Sigmoid colon (tissue), 6 donors: ENCODE measurements at regions not wholly inside any gene's neighbourhood (a gene's known extent, or its start where the extent isn't known, plus 50 kb on each side); places are given as distances from the start of the nearest gene placed in this dataset.

Source experiments
- DNase-seq: peaks from one replicate; pipeline ENCODE4 v3.0.0-alpha.2; 2019
- H3K27ac ChIP-seq, 4 donors: fragments of 200-600 bp; sonication (generic); one replicate each; pipeline ENCODE4 v1.5.1; 2016 to 2019; ENCODE audit warnings: mild to moderate bottlenecking in 1 of 4
- H3K27me3 ChIP-seq, 3 donors: fragments of 200-600 bp; sonication (generic); one replicate each; pipeline ENCODE4 v1.5.1; 2019; ENCODE audit warnings: mild to moderate bottlenecking in 1 of 3
- H3K36me3 ChIP-seq, 4 donors: fragments of 200-600 bp; sonication (generic); one replicate each; pipeline ENCODE4 v1.5.1; 2016 to 2019
- H3K4me1 ChIP-seq, 4 donors: fragments of 200-600 bp; sonication (generic); one replicate each; pipeline ENCODE4 v1.5.1; 2017 to 2019
- H3K4me3 ChIP-seq, 4 donors: fragments of 200-600 bp; sonication (generic); one replicate each; pipeline ENCODE4 v1.5.1; 2017 to 2019; ENCODE audit warnings: mild to moderate bottlenecking in 2 of 4, moderate library complexity in 1 of 4
- H3K9me3 ChIP-seq, 4 donors: fragments of 200-600 bp in 3 of 4; sonication (generic) in 3 of 4; one replicate each; pipeline versions ENCODE4 v1.5.1 to v1.6.1; 2013 to 2019
- EP300 ChIP-seq, 4 donors: sonication (generic); formaldehyde crosslinking; IDR thresholded peaks; one replicate each; pipeline ENCODE4 v1.6.1; 2017; ENCODE audit warnings: antibody characterized with exemption in 4 of 4
- POLR2A ChIP-seq, 2 donors: fragments of 450-650 bp; IDR thresholded peaks; one replicate each; pipeline ENCODE4 v1.6.1; 2016; ENCODE audit warnings: antibody characterized with exemption in 2 of 2, mild to moderate bottlenecking in 2 of 2, moderate library complexity in 2 of 2
- POLR2AphosphoS5 ChIP-seq, 4 donors: sonication (generic); formaldehyde crosslinking; IDR thresholded peaks; one replicate each; pipeline ENCODE4 v1.6.1; 2017; ENCODE audit warnings: antibody characterized with exemption in 4 of 4
- WGBS, 2 donors: extraction: QIAGEN DNeasy Blood & Tissue Kit; methylation state at CpG; one replicate each; pipeline ENCODE4 v1.1.7; 2013; 5-methylcytosine and 5-hydroxymethylcytosine counted together
- intact Hi-C: fragments of 100-400 bp; cut with DNase I; formaldehyde crosslinking; loops from one replicate; pipeline ENCODE4 v1.15.1; 2023
- TF ChIP-seq, protein P1 (sequence below), 4 experiments: fragments of 450-650 bp in 3 of 4; fragments of 200-600 bp in 1 of 4; IDR thresholded peaks; one replicate each; pipeline ENCODE4 v1.5.1; 2016 to 2019; ENCODE audit warnings: antibody characterized with exemption in 4 of 4, mild to moderate bottlenecking in 3 of 4, moderate library complexity in 2 of 4
- donor health status: healthy with polysubstance abuse.
- donor health status: healthy.

DNA sequence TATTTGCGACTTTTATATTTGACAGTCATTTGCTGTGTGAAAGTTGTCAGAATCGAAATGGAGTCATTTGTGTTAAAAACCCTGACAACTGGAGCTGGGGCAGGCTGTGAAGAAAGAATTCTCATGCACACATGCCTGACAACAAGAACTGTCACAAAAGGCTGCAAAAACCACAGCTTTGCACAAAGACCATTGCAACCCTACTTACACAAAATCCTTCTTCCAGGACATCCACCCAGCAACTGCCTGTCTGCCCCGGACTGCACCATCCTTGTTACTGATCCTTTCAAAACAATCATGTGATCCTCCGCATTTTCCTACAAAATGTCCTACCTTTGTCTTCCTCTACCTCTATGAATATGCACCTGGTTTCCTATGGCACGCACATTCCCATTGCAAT is 66.8 kb upstream of the IRS2 start:
- Histone ChIP-seq H3K9me3 (no peaks in the 10 kb centered on the region), H3K4me1 (no peaks in the 10 kb centered on the region), H3K27me3 (no peaks in the 10 kb centered on the region), H3K36me3 (no peaks in the 10 kb centered on the region), H3K27ac (no peak overlapping the region), H3K4me3 (no peak overlapping the region)
- WGBS, 2 donors = 86 to 87% methylated on average over 5 of the region's 5 CpGs
- no peak for TF ChIP-seq POLR2AphosphoS5 (IDR thresholded peaks at IDR 0.05)
- TF ChIP-seq, protein P1, sequence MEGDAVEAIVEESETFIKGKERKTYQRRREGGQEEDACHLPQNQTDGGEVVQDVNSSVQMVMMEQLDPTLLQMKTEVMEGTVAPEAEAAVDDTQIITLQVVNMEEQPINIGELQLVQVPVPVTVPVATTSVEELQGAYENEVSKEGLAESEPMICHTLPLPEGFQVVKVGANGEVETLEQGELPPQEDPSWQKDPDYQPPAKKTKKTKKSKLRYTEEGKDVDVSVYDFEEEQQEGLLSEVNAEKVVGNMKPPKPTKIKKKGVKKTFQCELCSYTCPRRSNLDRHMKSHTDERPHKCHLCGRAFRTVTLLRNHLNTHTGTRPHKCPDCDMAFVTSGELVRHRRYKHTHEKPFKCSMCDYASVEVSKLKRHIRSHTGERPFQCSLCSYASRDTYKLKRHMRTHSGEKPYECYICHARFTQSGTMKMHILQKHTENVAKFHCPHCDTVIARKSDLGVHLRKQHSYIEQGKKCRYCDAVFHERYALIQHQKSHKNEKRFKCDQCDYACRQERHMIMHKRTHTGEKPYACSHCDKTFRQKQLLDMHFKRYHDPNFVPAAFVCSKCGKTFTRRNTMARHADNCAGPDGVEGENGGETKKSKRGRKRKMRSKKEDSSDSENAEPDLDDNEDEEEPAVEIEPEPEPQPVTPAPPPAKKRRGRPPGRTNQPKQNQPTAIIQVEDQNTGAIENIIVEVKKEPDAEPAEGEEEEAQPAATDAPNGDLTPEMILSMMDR (IDR thresholded peaks at IDR 0.05) = no peak
- TF ChIP-seq EP300 (IDR thresholded peaks at IDR 0.05) = no peak
- no peak for TF ChIP-seq POLR2A (IDR thresholded peaks at IDR 0.05)
- no peak for DNase-seq
- intact Hi-C loops = no loop called here

DNA sequence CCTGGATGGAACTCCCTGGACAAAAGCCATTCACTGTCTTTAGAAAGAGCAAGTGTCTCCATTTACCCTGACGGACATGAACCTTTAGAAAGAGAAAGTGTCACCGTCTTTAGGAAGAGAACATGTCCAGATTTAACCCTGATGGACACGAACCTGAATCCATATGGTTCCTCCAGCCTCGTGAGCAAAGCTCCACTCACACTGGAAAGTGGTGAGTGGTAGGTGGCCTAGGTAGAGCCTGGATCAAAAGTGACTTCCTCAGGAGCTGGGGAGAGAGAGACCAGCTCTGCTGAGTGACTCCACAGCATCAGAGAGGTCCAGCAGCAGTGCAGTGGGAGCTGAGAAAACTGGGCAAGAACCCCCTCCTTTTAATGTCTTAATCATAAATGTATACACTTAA is 59.8 kb upstream of the IRS2 start:
- intact Hi-C loops = no loop called here
- DNase-seq = no peak
- Histone ChIP-seq H3K27me3 (no peaks in the 10 kb centered on the region), H3K27ac (no peak overlapping the region), H3K4me1 (peaks cover 0 to 19% (median 10%) of the 10 kb centered on the region in 4 donors), H3K4me3 (no peak overlapping the region), H3K36me3 (no peaks in the 10 kb centered on the region), H3K9me3 (no peaks in the 10 kb centered on the region)
- no peak for TF ChIP-seq EP300 (IDR thresholded peaks at IDR 0.05)
- TF ChIP-seq, protein P1 (IDR thresholded peaks at IDR 0.05) = no peak
- TF ChIP-seq POLR2A (IDR thresholded peaks at IDR 0.05) = no peak
- no peak for TF ChIP-seq POLR2AphosphoS5 (IDR thresholded peaks at IDR 0.05)
- 88 to 89% methylated on average over 4 of the region's 4 CpGs for WGBS, 2 donors

DNA sequence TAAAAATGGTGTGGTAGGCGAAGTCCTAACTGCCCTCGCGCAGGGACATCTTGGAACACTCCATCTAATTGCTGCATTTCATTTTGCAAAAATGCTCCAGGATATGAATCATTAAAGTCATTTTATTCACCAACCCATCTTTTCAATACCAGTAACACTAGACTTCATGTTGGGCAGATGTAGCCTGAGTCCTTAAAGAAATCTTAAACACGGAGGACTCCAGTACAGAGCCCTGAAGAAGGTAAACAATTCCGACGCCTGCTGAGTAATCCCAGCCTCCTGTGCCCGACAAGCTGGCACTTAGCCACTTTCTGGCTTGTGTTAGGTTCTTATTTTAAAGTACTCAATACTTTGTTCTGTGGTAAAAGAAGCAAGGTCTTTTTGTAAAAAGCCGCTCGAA is 58.0 kb upstream of the IRS2 start:
- intact Hi-C loops = loop anchor here (5.0 kb wide), 1 partner anchor 263 kb away; no protein-coding TSS in a partner anchor
- peak; percentile 70 for DNase-seq
- Histone ChIP-seq H3K4me3 (peak overlapping the region in 2 of 4 donors; percentile 14 to 16), H3K27ac (peak overlapping the region in 3 of 4 donors; percentile 67 to 76 (median 67)), H3K36me3 (no peaks in the 10 kb centered on the region), H3K9me3 (no peaks in the 10 kb centered on the region), H3K4me1 (peaks cover 0 to 19% (median 10%) of the 10 kb centered on the region in 4 donors), H3K27me3 (no peaks in the 10 kb centered on the region)
- 59 to 71% methylated on average over 9 of the region's 9 CpGs for WGBS, 2 donors
- TF ChIP-seq EP300 (IDR thresholded peaks at IDR 0.05) (peak in 1 of 4 donors; percentile 12), POLR2A (IDR thresholded peaks at IDR 0.05) (no peak), POLR2AphosphoS5 (IDR thresholded peaks at IDR 0.05) (peak in 2 of 4 donors; percentile 73 to 77)
- TF ChIP-seq, protein P1 (IDR thresholded peaks at IDR 0.05) = no peak

DNA sequence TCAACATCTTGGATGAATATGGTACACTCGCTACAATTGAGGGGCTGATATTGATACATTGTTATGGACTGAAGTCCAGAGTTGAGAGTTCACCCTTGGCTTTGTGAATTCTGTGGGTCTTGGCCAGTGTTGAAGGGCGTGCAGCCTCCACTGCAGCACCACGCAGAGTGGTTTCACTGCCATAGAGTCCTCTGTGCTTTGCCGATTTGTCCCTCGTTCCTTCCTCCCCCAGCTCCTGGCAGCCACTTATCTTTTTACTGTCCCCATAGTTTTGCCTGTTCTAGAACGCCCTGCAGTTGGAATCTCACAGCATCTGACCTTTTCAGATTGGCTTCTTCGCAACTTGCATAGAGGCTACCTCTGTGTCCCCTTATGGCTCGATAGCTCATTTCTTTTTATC is 57.3 kb upstream of the IRS2 start:
- intact Hi-C loops = loop anchor here (5.0 kb wide), 1 partner anchor 264 kb away; no protein-coding TSS in a partner anchor
- Histone ChIP-seq H3K27ac (peak overlapping the region in 3 of 4 donors; percentile 67 to 76 (median 67)), H3K4me1 (peaks cover 0 to 19% (median 10%) of the 10 kb centered on the region in 4 donors), H3K4me3 (no peak overlapping the region), H3K36me3 (no peaks in the 10 kb centered on the region), H3K27me3 (no peaks in the 10 kb centered on the region), H3K9me3 (no peaks in the 10 kb centered on the region)
- DNase-seq = no peak
- 93% methylated on average over 8 of the region's 8 CpGs for WGBS, 2 donors
- TF ChIP-seq POLR2AphosphoS5 (IDR thresholded peaks at IDR 0.05) (no peak), EP300 (IDR thresholded peaks at IDR 0.05) (no peak), POLR2A (IDR thresholded peaks at IDR 0.05) (no peak)
- TF ChIP-seq, protein P1 (IDR thresholded peaks at IDR 0.05) = no peak
